ENCODE measurements at regions not wholly inside any gene's neighbourhood (a gene's known extent, or its start where the extent isn't known, plus 50 kb on each side); places are given as distances from the start of the nearest gene placed in this dataset.

DNA sequence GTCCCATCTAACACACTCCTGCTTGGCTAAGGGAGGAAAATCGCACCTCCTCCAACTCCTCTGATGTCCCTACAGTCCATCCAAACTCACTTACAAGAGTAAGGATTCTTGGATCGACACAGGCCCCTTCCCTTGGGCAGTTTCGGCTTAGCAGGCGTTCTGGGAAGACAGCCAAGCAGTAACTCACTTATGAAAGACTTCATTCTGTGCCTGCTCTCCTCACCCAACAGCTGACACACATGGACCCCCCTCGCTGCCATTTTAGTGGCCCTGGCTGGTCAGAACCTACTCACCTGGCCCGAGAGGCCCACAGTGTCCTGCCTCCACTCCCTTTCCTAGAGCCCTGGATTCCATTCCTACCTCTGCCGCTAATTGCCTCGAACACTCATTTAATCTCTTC, 52.3 kb upstream of the BCL2L14 start:
- POLR2A ChIA-PET, result no interaction called here
- Histone ChIP-seq H3K4me3 (ENCODE audit: low read depth, low read length) (no peak overlapping the region), H3K9me3 (ENCODE audit: control insufficient read depth, insufficient read depth, low read depth, low read length) (no peaks in the 10 kb centered on the region), H3K36me3 (ENCODE audit: control insufficient read depth in 2 of 2, insufficient read depth in 1 of 2, low read length in 2 of 2) (no peaks in the 10 kb centered on the region), H3K27ac (ENCODE audit: extremely low read depth, low read depth, low read length) (no peak overlapping the region), H3K4me1 (ENCODE audit: control insufficient read depth, insufficient read depth, low read length) (no peaks in the 10 kb centered on the region)
- CTCF ChIA-PET, result interaction anchor here (1.2 to 1.6 kb wide), 2 partner anchors 436 to 438 kb away, joined by 4 read pairs; no protein-coding TSS in a partner anchor
- TF ChIP-seq ZNF121 (tag by site-specific recombination; IDR thresholded peaks at IDR 0.05), result no peak
- TF ChIP-seq ZNF558 (tag by site-specific recombination; IDR thresholded peaks at IDR 0.05), result no peak
- no peak for TF ChIP-seq ZBTB21 (tag by site-specific recombination; IDR thresholded peaks at IDR 0.05)
- TF ChIP-seq GLIS1 (tag by site-specific recombination; IDR thresholded peaks at IDR 0.05), result no peak
- TF ChIP-seq, protein P1, sequence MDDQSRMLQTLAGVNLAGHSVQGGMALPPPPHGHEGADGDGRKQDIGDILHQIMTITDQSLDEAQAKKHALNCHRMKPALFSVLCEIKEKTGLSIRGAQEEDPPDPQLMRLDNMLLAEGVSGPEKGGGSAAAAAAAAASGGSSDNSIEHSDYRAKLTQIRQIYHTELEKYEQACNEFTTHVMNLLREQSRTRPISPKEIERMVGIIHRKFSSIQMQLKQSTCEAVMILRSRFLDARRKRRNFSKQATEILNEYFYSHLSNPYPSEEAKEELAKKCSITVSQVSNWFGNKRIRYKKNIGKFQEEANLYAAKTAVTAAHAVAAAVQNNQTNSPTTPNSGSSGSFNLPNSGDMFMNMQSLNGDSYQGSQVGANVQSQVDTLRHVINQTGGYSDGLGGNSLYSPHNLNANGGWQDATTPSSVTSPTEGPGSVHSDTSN (CRISPR knock-in tag; IDR thresholded peaks at IDR 0.05), result no peak
- TF ChIP-seq SALL2 (tag by site-specific recombination; IDR thresholded peaks at IDR 0.05; ENCODE audit: borderline replicate concordance), result no peak
- no peak for TF ChIP-seq SETDB1 (IDR thresholded peaks at IDR 0.05; ENCODE audit: insufficient read length, low read length)
- TF ChIP-seq, protein P2, sequence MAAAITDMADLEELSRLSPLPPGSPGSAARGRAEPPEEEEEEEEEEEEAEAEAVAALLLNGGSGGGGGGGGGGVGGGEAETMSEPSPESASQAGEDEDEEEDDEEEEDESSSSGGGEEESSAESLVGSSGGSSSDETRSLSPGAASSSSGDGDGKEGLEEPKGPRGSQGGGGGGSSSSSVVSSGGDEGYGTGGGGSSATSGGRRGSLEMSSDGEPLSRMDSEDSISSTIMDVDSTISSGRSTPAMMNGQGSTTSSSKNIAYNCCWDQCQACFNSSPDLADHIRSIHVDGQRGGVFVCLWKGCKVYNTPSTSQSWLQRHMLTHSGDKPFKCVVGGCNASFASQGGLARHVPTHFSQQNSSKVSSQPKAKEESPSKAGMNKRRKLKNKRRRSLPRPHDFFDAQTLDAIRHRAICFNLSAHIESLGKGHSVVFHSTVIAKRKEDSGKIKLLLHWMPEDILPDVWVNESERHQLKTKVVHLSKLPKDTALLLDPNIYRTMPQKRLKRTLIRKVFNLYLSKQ (tag by site-specific recombination; IDR thresholded peaks at IDR 0.05; ENCODE audit: borderline replicate concordance), result no peak
- TF ChIP-seq ZNF768 (tag by site-specific recombination; IDR thresholded peaks at IDR 0.05), result no peak
- no peak for TF ChIP-seq BCL11A (tag by site-specific recombination; IDR thresholded peaks at IDR 0.05; ENCODE audit: low read depth)
- no peak for TF ChIP-seq ZNF645 (tag by site-specific recombination; IDR thresholded peaks at IDR 0.05)
- TF ChIP-seq ZNF830 (tag by site-specific recombination; IDR thresholded peaks at IDR 0.05; ENCODE audit: low read depth), result no peak
- TF ChIP-seq, protein P3, sequence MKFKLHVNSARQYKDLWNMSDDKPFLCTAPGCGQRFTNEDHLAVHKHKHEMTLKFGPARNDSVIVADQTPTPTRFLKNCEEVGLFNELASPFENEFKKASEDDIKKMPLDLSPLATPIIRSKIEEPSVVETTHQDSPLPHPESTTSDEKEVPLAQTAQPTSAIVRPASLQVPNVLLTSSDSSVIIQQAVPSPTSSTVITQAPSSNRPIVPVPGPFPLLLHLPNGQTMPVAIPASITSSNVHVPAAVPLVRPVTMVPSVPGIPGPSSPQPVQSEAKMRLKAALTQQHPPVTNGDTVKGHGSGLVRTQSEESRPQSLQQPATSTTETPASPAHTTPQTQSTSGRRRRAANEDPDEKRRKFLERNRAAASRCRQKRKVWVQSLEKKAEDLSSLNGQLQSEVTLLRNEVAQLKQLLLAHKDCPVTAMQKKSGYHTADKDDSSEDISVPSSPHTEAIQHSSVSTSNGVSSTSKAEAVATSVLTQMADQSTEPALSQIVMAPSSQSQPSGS (tag by site-specific recombination; IDR thresholded peaks at IDR 0.05; ENCODE audit: low read depth), result no peak

GRCh38 chr12:12019881-12020280, 50.9 kb upstream of the BCL2L14 start:
- no peak for TF ChIP-seq KLF10 (tag by site-specific recombination; IDR thresholded peaks at IDR 0.05)
- no peak for TF ChIP-seq ZNF792 (tag by site-specific recombination; IDR thresholded peaks at IDR 0.05)
- no peak for TF ChIP-seq ZNF660 (tag by site-specific recombination; IDR thresholded peaks at IDR 0.05)
- no peak for TF ChIP-seq BCL11B (tag by site-specific recombination; IDR thresholded peaks at IDR 0.05; ENCODE audit: low read depth)
- no peak for TF ChIP-seq ZNF571 (tag by site-specific recombination; IDR thresholded peaks at IDR 0.05)
- TF ChIP-seq ZNF580 (tag by site-specific recombination; IDR thresholded peaks at IDR 0.05), result no peak
- no peak for TF ChIP-seq ZNF112 (tag by site-specific recombination; IDR thresholded peaks at IDR 0.05)
- no peak for TF ChIP-seq ZNF76 (tag by site-specific recombination; IDR thresholded peaks at IDR 0.05; ENCODE audit: borderline replicate concordance, low read depth)
- TF ChIP-seq KLF16 (tag by site-specific recombination; IDR thresholded peaks at IDR 0.05), result no peak
- Histone ChIP-seq H3K27ac (ENCODE audit: extremely low read depth, low read depth, low read length) (no peak overlapping the region), H3K4me3 (ENCODE audit: low read depth, low read length) (no peak overlapping the region), H3K4me1 (ENCODE audit: control insufficient read depth, insufficient read depth, low read length) (no peaks in the 10 kb centered on the region), H3K9me3 (ENCODE audit: control insufficient read depth, insufficient read depth, low read depth, low read length) (no peaks in the 10 kb centered on the region), H3K36me3 (ENCODE audit: control insufficient read depth in 2 of 2, insufficient read depth in 1 of 2, low read length in 2 of 2) (no peaks in the 10 kb centered on the region)
- ChIA-PET POLR2A (no interaction called here), CTCF (no interaction called here)
